NB4 (cell line): ENCODE measurements at regions not wholly inside any gene's neighbourhood (a gene's known extent, or its start where the extent isn't known, plus 50 kb on each side); places are given as distances from the start of the nearest gene placed in this dataset.
"Not testable (repeated sequence)": the region's sequence is repeated elsewhere in the genome, so short reads cannot be mapped to it uniquely, and the experiment has no call there.

Experiments
- DNase-seq: peaks from one replicate; pipeline ENCODE4 v3.0.0; 2010; ENCODE audit warnings: low read depth
- H3K4me3 ChIP-seq: one replicate; pipeline ENCODE4 v1.5.1; 2011; ENCODE audit warnings: mild to moderate bottlenecking, low read depth, low read length, moderate library complexity
- MYC ChIP-seq: IDR thresholded peaks from 2 replicates; pipeline ENCODE4 v1.6.1; 2011; ENCODE audit warnings: low read depth, low read length
- POLR2A ChIP-seq: IDR thresholded peaks from 2 replicates; pipeline ENCODE4 v1.6.1; 2011; ENCODE audit warnings: mild to moderate bottlenecking; ENCODE audit not compliant: insufficient read length; ENCODE audit errors: extremely low read depth
- TF ChIP-seq, protein P1 (sequence below): IDR thresholded peaks from 2 replicates; pipeline ENCODE4 v1.6.1; 2011; ENCODE audit warnings: low read depth, low read length
- TF ChIP-seq, protein P2 (sequence below): IDR thresholded peaks from one replicate; pipeline ENCODE4 v1.5.1; 2012; ENCODE audit warnings: low read depth, low read length

- DNase-seq, result no peak
- TF ChIP-seq, protein P1, sequence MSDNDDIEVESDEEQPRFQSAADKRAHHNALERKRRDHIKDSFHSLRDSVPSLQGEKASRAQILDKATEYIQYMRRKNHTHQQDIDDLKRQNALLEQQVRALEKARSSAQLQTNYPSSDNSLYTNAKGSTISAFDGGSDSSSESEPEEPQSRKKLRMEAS, result no peak
- TF ChIP-seq, protein P2, sequence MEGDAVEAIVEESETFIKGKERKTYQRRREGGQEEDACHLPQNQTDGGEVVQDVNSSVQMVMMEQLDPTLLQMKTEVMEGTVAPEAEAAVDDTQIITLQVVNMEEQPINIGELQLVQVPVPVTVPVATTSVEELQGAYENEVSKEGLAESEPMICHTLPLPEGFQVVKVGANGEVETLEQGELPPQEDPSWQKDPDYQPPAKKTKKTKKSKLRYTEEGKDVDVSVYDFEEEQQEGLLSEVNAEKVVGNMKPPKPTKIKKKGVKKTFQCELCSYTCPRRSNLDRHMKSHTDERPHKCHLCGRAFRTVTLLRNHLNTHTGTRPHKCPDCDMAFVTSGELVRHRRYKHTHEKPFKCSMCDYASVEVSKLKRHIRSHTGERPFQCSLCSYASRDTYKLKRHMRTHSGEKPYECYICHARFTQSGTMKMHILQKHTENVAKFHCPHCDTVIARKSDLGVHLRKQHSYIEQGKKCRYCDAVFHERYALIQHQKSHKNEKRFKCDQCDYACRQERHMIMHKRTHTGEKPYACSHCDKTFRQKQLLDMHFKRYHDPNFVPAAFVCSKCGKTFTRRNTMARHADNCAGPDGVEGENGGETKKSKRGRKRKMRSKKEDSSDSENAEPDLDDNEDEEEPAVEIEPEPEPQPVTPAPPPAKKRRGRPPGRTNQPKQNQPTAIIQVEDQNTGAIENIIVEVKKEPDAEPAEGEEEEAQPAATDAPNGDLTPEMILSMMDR, result no peak
- TF ChIP-seq POLR2A, result no peak
- no peak for TF ChIP-seq MYC
Measured at GRCh38 chr15:39029741-39030140, 465.1 kb upstream of the RASGRP1 start.

DNA sequence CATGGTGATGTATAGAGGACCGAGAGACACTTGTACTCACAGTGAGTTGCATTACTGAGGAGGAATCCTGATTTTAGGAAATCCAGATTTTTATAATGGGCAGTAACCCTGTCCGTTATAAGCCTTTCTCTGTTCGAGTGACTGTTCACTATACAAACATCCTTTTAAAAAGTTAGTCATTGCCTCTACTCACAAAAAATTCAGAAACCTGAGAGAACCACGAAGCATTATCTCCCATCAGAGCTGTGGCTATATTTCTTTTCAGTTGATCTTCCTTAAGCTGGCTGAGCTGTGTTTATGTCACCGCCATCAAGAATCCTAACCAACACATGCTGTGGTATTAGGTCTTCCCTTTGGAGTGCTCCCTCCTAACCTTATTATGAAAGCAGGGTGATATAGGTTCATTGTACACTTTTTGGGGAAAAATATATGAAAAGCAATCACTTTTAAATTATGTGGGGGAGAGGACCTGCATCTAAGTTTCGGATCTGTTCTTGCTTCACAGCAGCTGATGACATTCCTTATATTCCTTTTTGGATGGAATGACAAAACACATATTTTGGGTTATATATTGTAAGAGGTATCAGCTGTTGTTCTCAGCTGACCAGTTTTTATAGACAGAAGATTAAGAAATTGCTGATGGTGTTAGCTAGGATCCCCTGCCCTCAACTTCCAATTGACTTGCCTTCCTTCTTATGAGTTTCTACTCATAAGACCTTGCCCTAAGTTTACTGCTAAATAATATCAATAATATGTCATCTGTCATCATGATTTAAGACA, 465.9 kb upstream of the RASGRP1 start:
- no peak for TF ChIP-seq POLR2A
- no peak for TF ChIP-seq MYC
- TF ChIP-seq, protein P2, result no peak
- TF ChIP-seq, protein P1, result no peak
- DNase-seq, result no peak
- H3K4me3 ChIP-seq, result no peak overlapping the region

More at GRCh38 chr15:39029741-39030140, 465.1 kb upstream of the RASGRP1 start:
- no peak overlapping the region for H3K4me3 ChIP-seq

- H3K4me3 ChIP-seq, result no peak overlapping the region
- DNase-seq, result no peak
Measured at GRCh38 chr15:39031596-39031995, 467.0 kb upstream of the RASGRP1 start.

GRCh38 chr15:39034816-39035215, 470.2 kb upstream of the RASGRP1 start:
- DNase-seq, result no peak
- TF ChIP-seq, protein P2, result no peak
- TF ChIP-seq, protein P1, result no peak
- no peak for TF ChIP-seq MYC
- no peak for TF ChIP-seq POLR2A
- H3K4me3 ChIP-seq, result no peak overlapping the region

More at GRCh38 chr15:39031596-39031995, 467.0 kb upstream of the RASGRP1 start:
- TF ChIP-seq, protein P2, result no peak
- TF ChIP-seq, protein P1, result no peak
- TF ChIP-seq POLR2A (no peak), MYC (no peak)

DNA sequence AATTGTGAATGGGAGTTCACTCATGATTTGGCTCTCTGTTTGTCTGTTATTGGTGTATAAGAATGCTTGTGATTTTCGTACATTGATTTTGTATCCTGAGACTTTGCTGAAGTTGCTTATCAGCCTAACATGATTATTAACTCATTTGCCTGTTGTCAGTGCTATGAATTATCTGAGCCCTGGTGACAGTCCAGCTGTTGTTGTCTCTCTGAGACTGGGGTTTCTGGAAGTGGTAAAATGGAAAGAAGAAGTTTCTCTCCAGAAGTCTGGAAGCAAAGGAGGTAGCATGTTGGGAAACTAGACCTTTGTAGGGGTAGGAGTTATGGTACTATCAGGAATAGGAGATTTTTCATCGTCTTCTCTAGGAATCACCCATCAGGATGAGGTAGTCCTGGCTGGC, 473.0 kb upstream of the RASGRP1 start:
- DNase-seq, H3K4me3 ChIP-seq: not testable (repeated sequence)

DNA sequence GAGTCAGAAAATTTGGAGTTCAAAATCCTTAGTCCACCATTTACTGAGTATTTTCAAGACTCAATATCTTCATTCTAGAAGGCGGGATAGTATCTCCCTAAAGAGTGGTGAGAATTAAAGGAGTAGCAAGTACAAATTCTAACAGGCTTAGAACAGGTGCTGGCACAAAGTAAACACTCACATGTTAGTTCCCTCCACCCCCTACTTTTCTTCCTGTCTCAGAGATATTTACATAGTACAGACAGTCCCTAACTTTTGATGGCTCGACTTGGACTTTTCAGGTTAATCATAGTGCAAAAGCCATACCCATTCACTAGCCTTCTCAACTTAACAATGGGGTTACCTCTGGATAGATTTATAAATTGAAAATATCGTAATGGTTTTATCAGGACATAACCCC, 476.2 kb upstream of the RASGRP1 start:
- TF ChIP-seq, protein P1, result no peak
- no peak for TF ChIP-seq MYC
- TF ChIP-seq POLR2A, result no peak
- TF ChIP-seq, protein P2, result no peak

More for the DNA sequence above, 476.2 kb upstream of the RASGRP1 start:
- DNase-seq, result no peak
- no peak overlapping the region for H3K4me3 ChIP-seq
